Activated CD8-positive, alpha-beta memory T cell treated with anti-CD3 and anti-CD28 coated beads, Interleukin-2, amount 50 U/mL, for 24 hours (primary cell): ENCODE measurements at regions not wholly inside any gene's neighbourhood (a gene's known extent, or its start where the extent isn't known, plus 50 kb on each side); places are given as distances from the start of the nearest gene placed in this dataset.

Source experiments
- DNase-seq: peaks from one replicate; pipeline ENCODE4 v3.0.0-alpha.2; 2020; ENCODE audit errors: extremely low read depth

DNA sequence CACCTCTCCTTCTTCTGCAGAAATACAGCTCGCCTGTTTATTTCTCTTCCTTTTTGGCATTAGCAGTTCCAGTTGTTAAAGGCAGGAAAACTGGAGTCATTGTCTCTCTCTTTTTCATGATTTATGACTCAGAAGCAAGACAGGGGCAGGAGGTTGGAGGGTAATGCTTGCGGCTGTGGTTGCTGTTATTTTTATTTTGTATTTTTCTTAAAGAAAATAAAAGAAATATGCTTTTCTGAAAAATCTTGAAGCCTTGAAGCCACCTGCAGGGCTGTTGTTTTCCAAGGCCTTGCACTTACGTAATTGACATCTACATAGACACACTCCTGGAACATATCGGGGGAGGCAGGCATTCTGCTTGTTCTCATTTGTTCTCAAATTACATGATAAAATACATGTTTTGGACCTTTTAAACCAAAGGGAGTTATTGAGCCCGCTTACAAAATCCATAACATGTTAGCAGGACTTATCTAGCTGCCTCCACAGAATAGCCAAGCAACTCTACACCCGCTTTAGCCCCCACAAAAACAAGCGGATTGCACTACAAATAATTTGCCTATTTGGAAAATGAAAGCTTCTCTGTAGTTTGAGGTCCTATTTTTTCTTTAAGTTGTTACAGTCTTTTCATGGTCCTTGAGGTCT, 1004.6 kb upstream of the NR2F2 start:
- DNase-seq, result no peak

DNA sequence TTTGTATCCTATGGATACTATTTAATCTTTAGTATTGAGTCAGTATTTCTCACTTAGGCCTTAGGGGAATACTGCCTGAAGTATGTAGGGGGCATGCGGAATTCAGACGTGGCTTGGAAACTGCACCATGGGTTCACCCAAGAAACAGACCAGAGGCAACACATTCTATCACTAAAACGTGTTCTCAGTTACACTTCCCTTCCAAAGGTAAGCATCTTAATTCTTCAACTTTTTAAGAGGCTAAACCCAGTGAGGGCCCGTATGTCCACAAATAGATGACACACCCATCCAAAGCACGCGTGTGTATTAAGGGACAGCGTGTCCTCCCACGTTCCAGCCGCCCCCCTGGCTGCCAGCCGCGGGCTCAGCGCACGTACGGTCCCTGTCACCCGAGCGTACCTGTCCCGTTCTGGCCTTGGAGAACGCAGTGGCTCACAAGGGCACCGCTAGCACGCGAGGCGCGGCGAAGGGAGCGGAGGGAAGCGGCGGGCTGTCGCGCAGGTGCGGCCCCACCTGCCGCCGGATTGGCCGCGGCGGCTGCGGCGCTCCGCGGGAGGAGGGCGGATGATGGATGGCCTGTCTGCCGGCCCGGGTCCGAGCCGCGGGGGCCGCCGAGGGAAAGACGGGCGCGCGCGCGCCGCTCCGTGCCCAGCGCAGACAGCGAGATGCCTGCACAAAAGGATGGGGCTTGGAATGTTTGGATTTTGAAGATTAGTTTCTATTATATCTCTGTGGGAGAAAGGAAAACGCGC, 1003.9 kb upstream of the NR2F2 start:
- DNase-seq, result no peak

DNA sequence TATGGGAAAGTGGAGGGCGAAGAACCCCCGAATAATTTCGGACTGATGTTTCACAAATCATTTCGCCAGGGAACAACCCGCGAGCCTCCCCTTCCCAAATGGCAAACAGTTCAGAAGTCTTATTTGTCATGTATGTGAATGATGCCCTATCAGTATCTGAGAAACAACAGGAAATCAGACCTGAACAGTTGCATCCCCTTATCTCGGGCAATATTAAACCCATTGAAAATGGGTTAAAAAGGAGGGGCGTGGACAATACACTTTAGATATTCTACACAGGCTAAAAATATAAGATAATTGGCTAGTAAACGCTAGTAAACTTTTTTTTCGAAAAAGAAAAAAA, 1003.3 kb upstream of the NR2F2 start:
- DNase-seq, result no peak

DNA sequence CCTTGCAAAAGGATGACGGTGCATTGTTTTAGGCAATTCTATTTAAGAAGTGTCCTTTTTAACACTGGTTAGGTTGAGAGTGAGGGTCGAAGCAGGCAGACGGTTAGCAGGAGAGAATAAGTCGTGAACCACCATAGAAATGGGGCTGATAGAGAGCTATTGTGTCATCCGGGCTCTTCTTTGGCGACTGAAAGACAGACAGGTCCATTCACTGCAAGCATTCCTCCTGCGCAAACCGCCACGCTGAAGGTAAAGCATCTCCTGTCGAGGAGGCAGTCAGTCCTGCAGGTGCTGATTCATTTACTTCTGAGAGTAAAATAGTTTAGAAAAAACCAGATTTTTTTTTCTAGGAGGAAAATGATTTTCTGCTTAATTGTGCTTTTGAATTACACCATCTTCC, 1002.8 kb upstream of the NR2F2 start:
- no peak for DNase-seq

DNA sequence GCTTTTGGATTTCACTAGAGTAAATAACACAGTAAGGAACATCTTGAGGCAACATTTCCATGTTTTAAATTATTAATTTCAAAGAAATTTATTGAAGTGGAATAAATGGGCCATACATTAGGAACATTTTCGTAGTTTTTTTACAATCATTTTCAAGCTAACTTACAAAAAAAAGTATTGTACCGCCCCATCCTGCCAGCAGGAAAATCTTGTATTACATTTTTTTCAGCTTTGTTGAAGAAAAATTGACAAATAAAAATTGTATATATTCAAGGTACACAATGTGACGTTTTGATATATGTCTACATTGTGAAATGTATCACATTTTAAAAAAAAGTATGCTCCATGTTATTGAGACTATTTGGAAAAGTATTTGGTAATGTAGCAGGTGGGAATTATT, 1001.9 kb upstream of the NR2F2 start:
- DNase-seq, result no peak

DNA sequence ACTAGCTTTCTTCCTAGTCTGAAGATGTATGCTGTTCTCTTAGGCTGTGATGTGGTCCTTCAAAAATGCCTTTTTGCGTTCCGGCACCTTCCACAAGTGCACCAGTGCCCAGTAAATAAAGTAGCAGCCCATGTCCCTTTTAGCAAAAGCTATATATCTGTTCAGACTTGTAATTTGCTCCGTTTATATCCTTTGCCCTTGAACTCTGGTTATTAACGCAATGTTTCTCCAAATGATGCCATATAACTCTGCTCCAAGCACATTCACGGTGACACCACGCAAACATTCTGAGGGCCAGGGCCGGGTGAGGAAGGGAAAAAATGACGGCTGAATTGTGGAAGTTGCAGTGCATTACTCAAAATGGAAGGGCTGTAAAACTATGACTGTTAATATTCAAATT, 1001.1 kb upstream of the NR2F2 start:
- no peak for DNase-seq

DNA sequence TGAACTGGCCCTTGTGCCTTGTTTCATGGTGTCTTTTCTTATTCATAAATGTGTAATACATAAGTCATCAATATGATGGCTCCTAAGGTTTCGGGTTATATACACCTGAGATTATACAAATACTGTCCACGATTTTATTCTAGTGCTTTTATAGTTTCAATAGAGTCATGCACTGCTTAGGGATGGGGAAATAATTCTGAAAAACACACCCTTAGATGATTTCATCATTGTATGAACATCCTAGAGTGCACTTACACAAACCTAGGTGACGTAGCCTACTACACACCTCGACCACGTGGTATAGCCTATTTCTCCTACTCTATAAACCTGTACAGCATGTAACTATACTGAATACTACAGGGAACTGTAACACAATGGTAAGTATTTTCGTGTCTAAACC, 988.8 kb upstream of the NR2F2 start:
- DNase-seq, result no peak

DNA sequence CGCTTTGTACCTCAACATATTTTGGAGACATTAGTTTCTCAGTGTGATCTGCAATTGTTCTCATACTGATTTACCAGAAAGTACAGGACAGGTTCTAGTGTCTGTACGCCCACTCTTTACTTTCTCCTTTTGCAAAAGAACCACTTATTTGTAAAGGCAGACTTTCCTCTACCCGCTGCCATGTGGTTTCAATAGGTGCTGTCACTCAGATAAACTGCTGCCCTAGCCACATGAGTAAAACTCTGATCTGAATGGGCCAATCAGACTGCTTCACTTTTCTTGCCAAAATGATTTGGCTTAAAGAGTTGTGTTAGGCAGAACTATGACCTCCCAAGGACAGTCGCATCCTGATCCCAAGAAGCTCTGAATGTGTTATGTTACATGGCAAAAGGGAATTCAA, 984.6 kb upstream of the NR2F2 start:
- no peak for DNase-seq

DNA sequence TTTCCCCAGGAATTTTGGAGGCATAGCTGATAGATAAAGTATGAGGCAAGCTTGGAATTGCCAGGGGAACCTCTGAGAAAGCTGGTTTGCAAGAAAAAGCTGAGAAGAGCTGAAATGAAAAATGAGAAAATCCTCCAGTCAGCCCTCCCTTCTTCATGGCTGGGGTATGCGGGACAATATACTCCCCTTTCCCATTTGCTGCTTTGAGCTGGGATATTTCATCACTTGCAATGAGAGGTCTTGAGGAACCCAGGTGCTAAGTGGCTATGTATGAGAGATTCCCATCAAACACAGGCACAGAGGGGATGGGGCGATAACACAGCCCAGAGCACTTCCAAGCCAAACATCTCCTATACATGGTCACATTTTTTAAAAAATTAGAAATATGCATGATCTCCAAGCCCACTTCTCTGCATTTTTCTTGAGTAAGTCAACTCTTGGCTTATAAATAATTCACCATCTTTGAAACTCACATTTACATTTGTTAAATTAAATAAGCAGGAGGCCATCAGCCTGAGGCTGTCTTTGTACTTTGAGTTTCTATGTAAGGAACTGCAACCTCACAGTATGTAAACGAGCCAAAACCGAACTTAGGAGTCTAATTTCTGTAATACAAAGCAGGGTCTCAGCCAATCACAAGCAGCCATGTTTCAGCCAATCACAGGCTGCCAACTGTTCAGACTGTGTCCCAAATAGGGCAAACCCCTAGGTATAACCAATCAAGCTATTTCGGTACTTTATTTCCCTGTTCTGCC, 983.6 kb upstream of the NR2F2 start:
- no peak for DNase-seq

DNA sequence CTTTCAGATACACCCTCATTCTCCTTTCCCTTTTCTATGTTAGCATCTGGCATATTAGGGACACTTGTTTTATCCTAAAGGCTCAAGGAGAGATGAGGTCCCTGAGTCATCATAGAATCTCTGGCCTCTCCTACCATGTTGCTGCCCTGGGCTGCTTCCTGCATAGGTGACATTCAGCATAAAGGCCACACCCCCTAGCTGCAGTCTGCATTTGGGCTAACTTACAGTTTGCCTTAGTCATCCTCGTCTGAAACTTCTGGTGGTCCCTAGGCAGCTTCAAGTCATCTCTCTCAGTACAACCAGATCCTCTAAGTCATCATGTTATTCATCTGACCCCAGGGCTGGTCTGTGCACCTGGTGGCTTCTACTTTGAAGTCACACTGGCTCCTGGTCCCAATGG, 982.7 kb upstream of the NR2F2 start:
- DNase-seq, result no peak

DNA sequence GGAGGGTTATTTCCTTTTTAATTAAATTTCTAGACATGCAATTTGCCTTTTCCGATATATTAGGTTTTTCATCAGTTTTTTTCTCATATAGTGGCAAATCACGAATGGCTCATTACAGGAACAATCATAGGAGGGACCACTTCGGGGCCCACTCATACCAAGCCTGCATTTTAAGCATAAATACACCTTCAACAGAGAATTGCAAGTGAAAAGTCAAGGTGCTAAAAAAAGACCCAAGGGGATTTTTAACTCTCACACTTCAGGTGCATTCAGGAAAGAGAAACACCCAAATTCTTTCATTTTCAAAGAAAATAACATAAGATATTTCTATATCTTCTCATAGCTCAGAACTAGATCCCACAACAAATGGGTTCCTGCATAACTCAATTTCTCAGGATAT, 979.6 kb upstream of the NR2F2 start:
- DNase-seq, result no peak

DNA sequence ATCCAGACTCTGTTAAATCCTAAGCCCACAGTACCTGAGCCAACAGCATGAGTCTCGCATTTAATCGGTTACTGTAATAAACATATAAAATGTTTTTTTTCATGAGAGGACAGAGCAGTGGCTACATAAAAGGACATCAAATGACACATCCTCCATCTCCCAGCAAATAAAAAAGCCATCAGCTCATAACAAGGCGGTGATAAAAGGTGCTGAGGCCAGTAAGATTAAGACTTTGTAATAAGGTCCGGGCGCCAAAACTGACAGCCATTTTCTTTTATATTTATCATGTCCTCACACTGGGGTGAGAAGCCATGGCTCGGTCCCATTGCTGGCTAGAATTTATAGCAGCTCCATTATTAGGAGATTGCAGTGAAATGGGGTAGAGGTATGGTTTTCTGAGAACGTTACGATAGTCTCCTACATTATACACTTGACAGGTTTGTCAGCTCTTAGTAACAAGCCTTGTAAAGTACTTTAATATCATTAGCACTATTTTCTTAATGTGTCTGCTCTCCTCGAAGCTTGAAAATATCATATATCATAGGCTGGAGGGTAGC, 977.8 kb upstream of the NR2F2 start:
- DNase-seq, result no peak

DNA sequence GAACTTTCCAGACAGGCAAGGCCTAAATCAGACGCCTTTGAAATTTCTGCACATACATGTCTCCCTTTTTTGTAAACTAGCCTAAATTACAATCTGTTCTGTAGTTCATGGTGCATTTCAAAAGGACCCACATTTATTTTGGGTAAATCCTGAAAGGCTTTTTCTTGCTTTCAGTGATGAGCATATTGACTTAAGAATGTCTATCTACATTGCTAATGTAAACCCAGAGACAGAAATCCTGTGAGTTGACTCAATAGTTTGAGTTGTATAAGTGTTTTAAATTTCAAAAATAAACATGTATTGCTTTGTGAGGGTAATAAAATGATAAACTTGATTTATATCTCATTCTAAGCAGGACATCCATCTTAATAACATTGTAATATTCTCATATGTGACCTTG, 977.0 kb upstream of the NR2F2 start:
- no peak for DNase-seq

DNA sequence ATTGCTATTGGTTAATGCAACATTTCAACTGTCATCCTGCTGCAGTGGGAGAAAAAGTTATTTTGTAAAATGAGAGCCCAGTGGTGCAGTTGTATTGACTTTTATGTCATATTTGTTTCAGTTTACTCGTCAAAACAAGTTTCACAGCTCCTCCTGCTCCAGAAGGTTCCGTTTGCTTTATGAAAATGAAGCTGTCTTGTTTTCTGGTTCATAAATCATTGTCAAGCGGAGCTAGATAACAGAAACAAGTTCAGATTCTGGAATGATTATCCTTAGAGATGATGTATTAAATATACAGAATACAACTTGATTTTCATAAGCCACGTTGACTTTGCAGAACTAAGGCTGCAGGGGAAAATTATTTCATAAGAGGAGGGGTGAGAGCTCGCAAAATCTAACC, 970.5 kb upstream of the NR2F2 start:
- no peak for DNase-seq

DNA sequence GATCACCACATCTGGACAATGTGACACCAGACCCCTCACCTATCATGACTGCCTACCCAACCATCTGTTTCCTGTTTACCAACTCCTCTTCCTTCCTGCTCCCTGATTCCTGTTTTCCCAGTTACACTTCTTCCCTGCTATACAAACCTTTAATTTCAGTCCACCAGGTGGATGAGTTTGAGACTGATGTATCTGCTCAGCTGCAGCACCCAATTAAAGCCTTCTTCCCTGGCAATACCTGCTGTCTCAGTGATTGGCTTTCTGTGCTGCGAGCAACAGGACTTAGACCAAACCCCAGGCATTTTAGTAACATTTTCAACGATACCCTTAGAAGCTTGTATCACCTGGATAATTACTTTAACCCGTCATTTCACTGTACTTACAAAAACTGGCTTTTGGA, 968.2 kb upstream of the NR2F2 start:
- no peak for DNase-seq

DNA sequence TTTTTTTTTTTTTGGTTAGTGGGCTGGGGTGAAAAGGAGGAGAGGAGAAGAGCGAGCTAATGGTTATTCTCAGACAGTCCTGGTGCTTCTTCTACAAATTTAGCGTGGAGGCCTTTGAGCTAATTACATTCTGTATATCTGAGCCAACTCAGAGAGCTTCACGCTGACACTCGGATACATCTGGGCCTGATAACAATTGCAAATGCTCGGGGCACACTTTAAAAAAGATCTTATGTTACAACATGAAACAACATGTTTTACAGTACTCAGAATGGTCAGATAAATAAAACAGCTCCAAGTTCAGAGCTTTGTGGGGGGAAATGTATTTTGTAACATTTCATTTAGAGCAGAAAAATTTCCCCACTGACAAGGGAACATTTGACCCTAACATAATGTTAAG, 966.9 kb upstream of the NR2F2 start:
- DNase-seq, result no peak

DNA sequence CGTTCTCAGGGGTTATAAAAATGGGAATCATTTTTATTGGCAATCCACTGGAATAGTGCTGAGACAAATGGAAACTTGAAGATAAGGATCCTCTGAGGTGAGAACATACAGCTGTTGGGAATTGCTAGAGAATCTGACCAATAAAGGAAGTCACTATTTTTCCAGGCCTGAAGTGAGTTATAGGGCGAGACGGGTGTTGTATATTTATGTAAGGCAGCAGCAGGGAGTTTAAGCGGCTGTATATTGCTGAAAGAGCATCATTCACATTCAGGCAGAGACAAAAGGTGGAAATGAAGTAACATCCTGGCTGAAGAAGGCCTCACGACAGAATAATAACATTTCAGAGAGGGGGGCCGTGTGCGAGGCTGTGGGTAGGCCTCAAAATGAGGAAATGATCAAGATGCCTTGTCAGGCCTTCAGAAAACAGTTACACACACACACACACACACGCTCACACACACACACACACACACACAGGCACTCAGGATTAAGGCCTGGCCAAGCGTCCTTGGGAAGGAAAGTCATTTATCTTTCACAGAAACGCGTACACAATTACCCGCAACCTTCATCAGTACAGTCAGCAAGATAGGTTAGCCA, 964.9 kb upstream of the NR2F2 start:
- DNase-seq, result no peak

DNA sequence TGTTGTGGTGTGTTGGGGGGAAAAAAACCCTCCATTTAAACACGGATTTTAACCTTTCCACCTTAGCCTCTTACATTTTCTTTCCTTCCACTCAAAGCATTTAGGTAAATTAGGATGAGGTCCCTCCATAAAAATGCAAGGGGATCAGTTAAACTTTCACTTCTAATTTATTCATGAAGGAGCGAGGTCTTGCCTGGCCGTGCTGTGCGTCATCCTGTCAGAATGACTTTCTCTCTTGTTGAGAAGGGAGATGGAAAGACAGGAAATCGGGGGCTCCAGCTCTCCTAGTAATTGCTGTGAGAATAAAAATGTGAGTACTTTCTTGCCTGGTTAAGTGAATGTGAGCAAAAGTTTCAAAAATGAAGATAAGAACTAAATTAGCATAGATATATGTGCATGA, 962.3 kb upstream of the NR2F2 start:
- no peak for DNase-seq

DNA sequence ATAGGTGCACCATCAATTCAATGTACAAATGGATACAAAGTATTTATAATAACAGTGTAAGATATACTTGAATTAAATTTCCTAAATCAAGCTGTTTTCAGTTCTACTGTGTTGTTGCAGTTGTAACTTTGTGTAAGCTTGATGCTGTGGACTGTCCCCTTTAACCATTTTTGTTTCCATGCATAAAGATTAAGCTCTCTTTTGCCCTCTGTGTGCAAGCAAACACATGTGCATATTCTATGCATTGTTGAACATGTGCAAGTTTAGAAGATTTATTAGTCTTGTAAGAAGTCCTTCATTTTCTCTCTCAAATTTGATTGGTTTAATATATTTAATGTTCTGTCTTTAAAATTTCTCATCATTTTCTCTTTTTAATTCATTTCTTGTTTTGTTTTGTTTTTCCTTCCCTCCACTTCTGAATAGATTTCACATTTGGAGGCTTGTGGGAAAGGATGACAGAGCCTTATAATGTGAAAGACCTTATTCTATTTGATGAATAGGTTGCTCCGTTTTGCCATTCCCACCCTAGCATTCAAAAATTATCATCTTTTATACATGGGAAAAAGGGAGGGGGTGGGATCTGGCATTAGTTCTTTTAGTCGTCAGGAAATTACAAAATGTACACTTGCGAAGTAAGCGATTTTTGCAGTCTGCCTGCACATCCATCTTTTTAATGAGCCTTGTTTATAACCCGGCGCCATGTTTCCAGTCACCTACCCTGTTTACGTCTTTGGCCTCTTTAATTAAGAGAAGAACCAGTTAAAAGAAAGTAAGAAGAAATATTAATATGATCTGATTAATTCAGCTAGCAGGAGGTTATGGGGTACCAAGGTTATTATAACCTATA, 961.5 kb upstream of the NR2F2 start:
- no peak for DNase-seq

DNA sequence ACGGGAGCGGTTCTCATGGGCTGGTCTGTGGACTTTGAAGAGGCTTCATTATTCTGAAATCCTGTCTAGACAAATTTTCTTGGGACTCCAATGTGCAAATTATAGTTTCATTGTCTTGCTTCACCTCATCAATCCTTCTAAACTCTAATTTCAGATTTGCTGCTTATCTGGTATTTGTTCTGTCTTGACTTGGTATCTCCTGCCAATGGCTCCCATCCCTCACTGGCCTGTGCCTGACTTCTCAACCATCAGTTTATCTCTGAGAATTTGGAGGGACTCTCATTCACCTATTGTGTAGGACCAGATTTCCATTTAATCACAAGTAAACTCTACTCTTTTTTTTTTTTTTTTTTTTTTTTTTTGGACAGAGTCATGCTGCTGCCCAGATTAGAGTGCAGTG, 960.2 kb upstream of the NR2F2 start:
- no peak for DNase-seq

DNA sequence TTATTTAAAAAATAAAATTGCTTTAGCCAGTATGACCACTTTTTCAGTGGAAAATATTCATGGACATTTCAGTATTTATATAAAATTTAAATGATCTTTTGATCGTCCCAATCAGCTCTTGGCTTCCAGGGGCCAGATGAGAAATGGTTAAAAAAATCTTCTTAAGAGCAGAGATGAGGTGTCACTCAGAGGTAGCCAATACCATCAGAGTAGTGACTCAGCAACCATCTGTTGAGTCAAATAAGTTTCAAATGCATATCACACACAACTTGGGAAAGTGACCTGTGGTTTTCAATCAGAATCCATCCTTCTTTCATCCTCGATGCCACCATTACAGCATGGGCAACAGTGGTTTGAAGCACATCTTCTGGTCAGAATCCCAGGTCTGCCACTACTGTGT, 958.8 kb upstream of the NR2F2 start:
- DNase-seq, result no peak

DNA sequence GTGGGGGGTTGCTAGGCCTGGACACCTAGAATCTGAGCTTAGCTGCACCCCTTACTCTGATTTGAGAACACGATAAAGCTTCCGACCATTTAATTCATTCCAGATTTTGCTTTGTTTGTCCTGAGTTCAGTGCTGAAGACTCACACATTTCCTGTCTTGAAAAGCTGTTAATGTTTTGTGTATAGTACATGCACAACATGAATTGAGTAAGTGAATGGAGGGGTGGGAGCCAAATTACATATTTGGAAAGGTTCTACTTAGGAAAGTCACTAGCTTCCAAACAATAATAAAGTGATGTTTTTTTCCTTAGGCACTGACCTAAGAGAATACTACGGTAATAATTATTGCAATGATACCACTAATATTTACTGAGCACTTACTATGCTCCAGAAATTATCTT, 955.2 kb upstream of the NR2F2 start:
- no peak for DNase-seq
